Transverse colon (tissue), 4 donors: ENCODE measurements at regions not wholly inside any gene's neighbourhood (a gene's known extent, or its start where the extent isn't known, plus 50 kb on each side); places are given as distances from the start of the nearest gene placed in this dataset.

Source experiments
- DNase-seq: peaks from one replicate; pipeline ENCODE4 v3.0.0-alpha.2; 2019
- H3K27ac ChIP-seq, 4 donors: fragments of 200-600 bp; sonication (generic); 2 replicates each; pipeline ENCODE4 v1.5.1; 2016 to 2018; ENCODE audit warnings: inconsistent platforms in 4 of 4
- H3K27me3 ChIP-seq: fragments of 200-600 bp; sonication (generic); 2 replicates; pipeline ENCODE4 v1.5.1; 2017; ENCODE audit warnings: inconsistent platforms
- H3K36me3 ChIP-seq, 4 donors: fragments of 200-600 bp; sonication (generic); 2 replicates each; pipeline ENCODE4 v1.5.1; 2017 to 2019; ENCODE audit warnings: inconsistent platforms in 4 of 4
- H3K4me1 ChIP-seq, 4 donors: fragments of 200-600 bp; sonication (generic); 2 replicates each; pipeline ENCODE4 v1.5.1; 2017 to 2020; ENCODE audit warnings: inconsistent platforms in 4 of 4
- H3K4me3 ChIP-seq, 4 donors: fragments of 200-600 bp; sonication (generic); 1 replicate in 1 of 4; 2 replicates in 3 of 4; pipeline versions ENCODE4 v1.5.1 to v1.6.1; 2017 to 2019; ENCODE audit warnings: inconsistent platforms in 4 of 4
- H3K9me3 ChIP-seq, 2 donors: fragments of 200-600 bp; sonication (generic); 2 replicates each; pipeline ENCODE4 v1.5.1; 2017 to 2019; ENCODE audit warnings: inconsistent platforms in 2 of 2
- CTCF ChIP-seq, 5 experiments: fragments of 200-600 bp in 3 of 5; fragments of 450-650 bp in 2 of 5; sonication (generic) in 3 of 5; IDR thresholded peaks; 1 replicate in 2 of 5; 2 replicates in 3 of 5; pipeline ENCODE4 v1.5.1; 2016 to 2017; ENCODE audit warnings: antibody characterized with exemption in 5 of 5, inconsistent platforms in 3 of 5, mild to moderate bottlenecking in 2 of 5, moderate library complexity in 1 of 5
- EP300 ChIP-seq: sonication (generic); formaldehyde crosslinking; IDR thresholded peaks from one replicate; pipeline ENCODE4 v1.6.1; 2017; ENCODE audit warnings: antibody characterized with exemption, low read depth
- POLR2A ChIP-seq: fragments of 450-650 bp; IDR thresholded peaks from one replicate; pipeline ENCODE4 v1.6.1; 2016; ENCODE audit warnings: antibody characterized with exemption, mild to moderate bottlenecking, moderate library complexity
- POLR2AphosphoS5 ChIP-seq, 3 donors: sonication (generic); formaldehyde crosslinking; IDR thresholded peaks; one replicate each; pipeline ENCODE4 v1.6.1; 2016; ENCODE audit warnings: antibody characterized with exemption in 3 of 3
- WGBS, 2 donors: methylation state at CpG; one replicate each; pipeline ENCODE4 v1.1.5; 2018; ENCODE audit warnings: low coverage in 1 of 2; 5-methylcytosine and 5-hydroxymethylcytosine counted together
- in situ Hi-C, 4 donors: fragments of 200-750 bp; cut with MboI; loops; one replicate each; pipeline versions ENCODE4 v1.15.0 to v1.15.1; 2017; ENCODE audit warnings: low sequenced_read_pairs in 3 of 4, low pct_ligation_motif_present in 1 of 4, low pct_unique_long_range_greater_than_20kb in 1 of 4
- intact Hi-C: fragments of 100-400 bp; cut with DNase I; formaldehyde crosslinking; loops from one replicate; pipeline ENCODE4 v1.15.1; 2023; ENCODE audit warnings: low total_unique reads

GRCh38 chr3:38992117-38992760, 59.5 kb downstream of the SCN11A start:
- intact Hi-C loops (no loop called here), in situ Hi-C loops (no loop called here)
- Histone ChIP-seq H3K36me3 (no peaks in the 10 kb centered on the region), H3K4me1 (no peaks in the 10 kb centered on the region), H3K27ac (no peak overlapping the region), H3K27me3 (peaks cover 4% of the 10 kb centered on the region), H3K9me3 (no peaks in the 10 kb centered on the region), H3K4me3 (no peak overlapping the region)
- WGBS, 2 donors: 69 to 71% methylated on average over 4 of the region's 4 CpGs
- no peak for DNase-seq
- no peak for TF ChIP-seq CTCF (IDR thresholded peaks at IDR 0.05)
- no peak for TF ChIP-seq POLR2A
- no peak for TF ChIP-seq POLR2AphosphoS5 (IDR thresholded peaks at IDR 0.05)
- no peak for TF ChIP-seq EP300

GRCh38 chr3:38990621-38991020, 61.1 kb downstream of the SCN11A start:
- DNase-seq: no peak
- Histone ChIP-seq H3K27ac (no peak overlapping the region), H3K4me1 (no peaks in the 10 kb centered on the region), H3K36me3 (no peaks in the 10 kb centered on the region), H3K9me3 (no peaks in the 10 kb centered on the region), H3K4me3 (no peak overlapping the region), H3K27me3 (peaks cover 4% of the 10 kb centered on the region)
- no peak for TF ChIP-seq EP300
- no peak for TF ChIP-seq POLR2AphosphoS5 (IDR thresholded peaks at IDR 0.05)
- no peak for TF ChIP-seq POLR2A
- no peak for TF ChIP-seq CTCF (IDR thresholded peaks at IDR 0.05)
- in situ Hi-C loops (no loop called here), intact Hi-C loops (no loop called here)
- WGBS, 2 donors: 20 to 52% methylated on average over 1 to 3 of the region's 3 CpGs

- in situ Hi-C loops: no loop called here
- Histone ChIP-seq H3K27ac (no peak overlapping the region), H3K27me3 (peaks cover 4% of the 10 kb centered on the region), H3K36me3 (no peaks in the 10 kb centered on the region), H3K9me3 (no peaks in the 10 kb centered on the region), H3K4me1 (no peaks in the 10 kb centered on the region), H3K4me3 (no peak overlapping the region)
- 67 to 72% methylated on average over 1 to 7 of the region's 7 CpGs for WGBS, 2 donors
- no peak for TF ChIP-seq POLR2A
- TF ChIP-seq POLR2AphosphoS5 (IDR thresholded peaks at IDR 0.05): no peak
- no peak for DNase-seq
- intact Hi-C loops: no loop called here
Observed at GRCh38 chr3:38989917-38990510, 61.7 kb downstream of the SCN11A start.

- Histone ChIP-seq H3K4me1 (no peaks in the 10 kb centered on the region), H3K27me3 (peaks cover 4% of the 10 kb centered on the region), H3K36me3 (no peaks in the 10 kb centered on the region), H3K4me3 (no peak overlapping the region), H3K27ac (no peak overlapping the region), H3K9me3 (no peaks in the 10 kb centered on the region)
- 84% methylated on average over 3 of the region's 3 CpGs; no CpG with 5 or more reads in 1 of the 2 donors for WGBS, 2 donors
- no peak for DNase-seq
- TF ChIP-seq EP300 (no peak), POLR2A (no peak), CTCF (IDR thresholded peaks at IDR 0.05) (no peak), POLR2AphosphoS5 (IDR thresholded peaks at IDR 0.05) (no peak)
- in situ Hi-C loops: no loop called here
- intact Hi-C loops: no loop called here
Observed at GRCh38 chr3:38988955-38989354, 62.8 kb downstream of the SCN11A start.

GRCh38 chr3:38987456-38987855, 64.3 kb downstream of the SCN11A start:
- H3K36me3 ChIP-seq: no peaks in the 10 kb centered on the region
- H3K27me3 ChIP-seq: peaks cover 4% of the 10 kb centered on the region
- TF ChIP-seq POLR2A: no peak
- no peak for TF ChIP-seq EP300
- no peak for TF ChIP-seq CTCF (IDR thresholded peaks at IDR 0.05)
- no peak for TF ChIP-seq POLR2AphosphoS5 (IDR thresholded peaks at IDR 0.05)
- no peaks in the 10 kb centered on the region for H3K9me3 ChIP-seq
- in situ Hi-C loops: no loop called here
- WGBS, 2 donors: 61% methylated on average over 3 of the region's 3 CpGs; no CpG with 5 or more reads in 1 of the 2 donors
- H3K27ac ChIP-seq: no peak overlapping the region
- intact Hi-C loops: no loop called here
- no peaks in the 10 kb centered on the region for H3K4me1 ChIP-seq
- H3K4me3 ChIP-seq: no peak overlapping the region
- DNase-seq: no peak
